PFSK-1 (cell line): ENCODE measurements at regions not wholly inside any gene's neighbourhood (a gene's known extent, or its start where the extent isn't known, plus 50 kb on each side); places are given as distances from the start of the nearest gene placed in this dataset.

Source experiments
- FOXP2 ChIP-seq: optimal IDR thresholded peaks from 2 replicates; pipeline ENCODE3; 2011; ENCODE audit warnings: borderline replicate concordance, control low read depth, inconsistent platforms; ENCODE audit not compliant: insufficient read depth; ENCODE audit errors: extremely low read length, extremely low read depth
- POLR2AphosphoS5 ChIP-seq: IDR thresholded peaks from 2 replicates; pipeline ENCODE4 v1.6.1; 2012; ENCODE audit warnings: low read depth, mild to moderate bottlenecking, control low read depth, low read length, moderate library complexity
- REST ChIP-seq, 2 experiments: IDR thresholded peaks; 2 replicates each; pipeline versions ENCODE4 v1.6.1 to v1.8.0; 2011 to 2012; ENCODE audit warnings: low read depth in 2 of 2, low read length in 2 of 2, control low read depth in 1 of 2, inconsistent platforms in 1 of 2, mild to moderate bottlenecking in 1 of 2, moderate library complexity in 1 of 2; ENCODE audit not compliant: insufficient read depth in 1 of 2
- SIN3A ChIP-seq: IDR thresholded peaks from 2 replicates; pipeline ENCODE4 v1.6.1; 2012; ENCODE audit warnings: mild to moderate bottlenecking, low read length, moderate library complexity, borderline replicate concordance; ENCODE audit not compliant: insufficient read depth
- TAF1 ChIP-seq: IDR thresholded peaks from 2 replicates; pipeline ENCODE4 v1.6.1; 2012; ENCODE audit warnings: low read length, control low read depth, borderline replicate concordance; ENCODE audit not compliant: insufficient read depth

GRCh38 chr5:89850513-89850865 lies 559.1 kb downstream of the CETN3 start:
- TF ChIP-seq SIN3A (no peak), FOXP2 (no peak), POLR2AphosphoS5 (no peak), REST (IDR thresholded peaks at IDR 0.05; ENCODE audit: insufficient read depth in 1 of 2, low read depth in 2 of 2, low read length in 2 of 2) (no peak), TAF1 (no peak)

GRCh38 chr5:89849830-89850512 lies 559.6 kb downstream of the CETN3 start:
- TF ChIP-seq FOXP2: no peak
- no peak for TF ChIP-seq REST (IDR thresholded peaks at IDR 0.05; ENCODE audit: insufficient read depth in 1 of 2, low read depth in 2 of 2, low read length in 2 of 2)
- TF ChIP-seq SIN3A: no peak
- no peak for TF ChIP-seq POLR2AphosphoS5
- no peak for TF ChIP-seq TAF1

- TF ChIP-seq FOXP2: no peak
- TF ChIP-seq TAF1: no peak
- no peak for TF ChIP-seq SIN3A
- TF ChIP-seq REST (IDR thresholded peaks at IDR 0.05; ENCODE audit: insufficient read depth in 1 of 2, low read depth in 2 of 2, low read length in 2 of 2): no peak
Measured at GRCh38 chr5:89847743-89848142, 561.8 kb downstream of the CETN3 start.

GRCh38 chr5:89844548-89844947 lies 565.0 kb downstream of the CETN3 start:
- TF ChIP-seq TAF1: no peak
- no peak for TF ChIP-seq SIN3A
- no peak for TF ChIP-seq FOXP2
- no peak for TF ChIP-seq POLR2AphosphoS5
- no peak for TF ChIP-seq REST (IDR thresholded peaks at IDR 0.05; ENCODE audit: insufficient read depth in 1 of 2, low read depth in 2 of 2, low read length in 2 of 2)

GRCh38 chr5:89842531-89842930 lies 567.0 kb downstream of the CETN3 start:
- TF ChIP-seq FOXP2 (no peak), TAF1 (no peak), POLR2AphosphoS5 (no peak), SIN3A (no peak), REST (IDR thresholded peaks at IDR 0.05; ENCODE audit: insufficient read depth in 1 of 2, low read depth in 2 of 2, low read length in 2 of 2) (no peak)
